Lung (tissue), 11 donors: ENCODE measurements at regions not wholly inside any gene's neighbourhood (a gene's known extent, or its start where the extent isn't known, plus 50 kb on each side); places are given as distances from the start of the nearest gene placed in this dataset.
A peak's percentile ranks its signal among the peaks of the same experiment; 100 is the strongest.

Experiments
- ATAC-seq: fragments of 200-7000 bp; cut with Tn5 transposase; one replicate; pipeline ENCODE4 v1.9.1; 2020; ENCODE audit warnings: moderate number of reproducible peaks; ENCODE audit not compliant: insufficient read depth, low FRiP score
- DNase-seq, 3 donors: peaks; one replicate each; pipeline ENCODE4 v3.0.0-alpha.2; 2013 to 2017
- H3K27ac ChIP-seq, 2 donors: one replicate each; pipeline ENCODE4 v1.5.1; 2013; ENCODE audit warnings: mild to moderate bottlenecking in 2 of 2, moderate library complexity in 2 of 2, control low read depth in 1 of 2, inconsistent platforms in 1 of 2, low read depth in 1 of 2, low read length in 1 of 2
- H3K27me3 ChIP-seq, 3 donors: one replicate each; pipeline ENCODE4 v1.5.1; 2013; ENCODE audit warnings: low read length in 2 of 3; ENCODE audit not compliant: control insufficient read depth in 3 of 3, insufficient read depth in 3 of 3
- H3K36me3 ChIP-seq, 4 donors: one replicate each; pipeline ENCODE4 v1.5.1; 2013; ENCODE audit warnings: low read length in 4 of 4, mild to moderate bottlenecking in 1 of 4, moderate library complexity in 1 of 4; ENCODE audit not compliant: control insufficient read depth in 4 of 4, insufficient read depth in 4 of 4
- H3K4me1 ChIP-seq, 5 donors: one replicate each; pipeline ENCODE4 v1.5.1; 2013; ENCODE audit warnings: low read length in 5 of 5, mild to moderate bottlenecking in 2 of 5, moderate library complexity in 1 of 5; ENCODE audit not compliant: control insufficient read depth in 5 of 5, insufficient read depth in 5 of 5
- H3K4me3 ChIP-seq: one replicate; pipeline ENCODE4 v1.5.1; 2013; ENCODE audit warnings: mild to moderate bottlenecking, control low read depth, moderate library complexity
- H3K9ac ChIP-seq, 2 donors: one replicate each; pipeline ENCODE4 v1.5.1; 2013; ENCODE audit warnings: low read length in 2 of 2, control low read depth in 1 of 2; ENCODE audit not compliant: insufficient read depth in 1 of 2
- H3K9me3 ChIP-seq, 4 donors: one replicate each; pipeline ENCODE4 v1.5.1; 2013; ENCODE audit warnings: low read length in 3 of 4, mild to moderate bottlenecking in 1 of 4, moderate library complexity in 1 of 4; ENCODE audit not compliant: control insufficient read depth in 4 of 4, insufficient read depth in 3 of 4
- CTCF ChIP-seq: IDR thresholded peaks from 2 replicates; pipeline ENCODE4 v1.5.1; 2012; ENCODE audit warnings: mild to moderate bottlenecking; ENCODE audit errors: control extremely low read depth, extremely low read depth
- WGBS, 2 donors: extraction: QIAGEN DNeasy Blood & Tissue Kit; methylation state at CpG; one replicate each; pipeline ENCODE4 v1.1.7; 2013; 5-methylcytosine and 5-hydroxymethylcytosine counted together
- donor health status: control.
- donor health status: control.
- donor health status: Bipolar disorder and iron deficiency.
- donor health status: healthy.
- donor health status: DM: yes; HTN: yes; CAD: no.

DNA sequence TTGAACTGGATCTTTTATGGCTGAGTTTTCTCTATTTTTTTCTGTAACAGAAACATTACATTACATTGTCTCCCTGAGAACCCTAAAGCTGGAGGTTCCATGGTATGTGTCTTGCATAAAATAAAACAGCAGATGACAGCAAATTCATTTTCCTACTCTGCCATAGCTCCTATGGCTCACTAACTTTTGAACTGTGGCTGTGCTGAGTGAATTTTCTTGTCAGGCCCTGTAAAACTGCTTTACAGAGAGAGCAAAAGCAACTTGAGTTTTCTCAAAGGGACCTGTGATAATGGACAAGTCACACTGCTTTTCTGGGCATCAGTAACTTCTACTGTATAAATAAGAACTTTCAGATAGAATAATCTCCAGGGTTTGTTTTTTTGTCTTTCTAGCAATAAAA, 129.9 kb upstream of the TSC22D2 start:
- H3K9ac ChIP-seq, result no peak overlapping the region
- H3K4me1 ChIP-seq, result peaks cover 0 to 46% (median 7%) of the 10 kb centered on the region in 5 donors
- no peak overlapping the region for H3K4me3 ChIP-seq
- ATAC-seq (no peak), DNase-seq (peak in 2 of 3 donors; percentile 61 to 68)
- no peaks in the 10 kb centered on the region for H3K36me3 ChIP-seq
- peaks cover 0 to 3% (median under 1%) of the 10 kb centered on the region in 4 donors for H3K9me3 ChIP-seq
- TF ChIP-seq CTCF, result no peak
- H3K27ac ChIP-seq, result no peak overlapping the region
- H3K27me3 ChIP-seq, result no peaks in the 10 kb centered on the region

- H3K27me3 ChIP-seq, result no peaks in the 10 kb centered on the region
- no peak for TF ChIP-seq CTCF
- no peak overlapping the region for H3K27ac ChIP-seq
- H3K36me3 ChIP-seq, result no peaks in the 10 kb centered on the region
- ATAC-seq (no peak), DNase-seq (peak in 2 of 3 donors; percentile 30 to 51)
- H3K4me1 ChIP-seq, result peaks cover 0 to 46% (median 7%) of the 10 kb centered on the region in 5 donors
- H3K9me3 ChIP-seq, result peaks cover 0 to 2% (median under 1%) of the 10 kb centered on the region in 4 donors
- H3K9ac ChIP-seq, result no peak overlapping the region
- no peak overlapping the region for H3K4me3 ChIP-seq
Observed at GRCh38 chr3:150277444-150277843, 130.7 kb upstream of the TSC22D2 start.

DNA sequence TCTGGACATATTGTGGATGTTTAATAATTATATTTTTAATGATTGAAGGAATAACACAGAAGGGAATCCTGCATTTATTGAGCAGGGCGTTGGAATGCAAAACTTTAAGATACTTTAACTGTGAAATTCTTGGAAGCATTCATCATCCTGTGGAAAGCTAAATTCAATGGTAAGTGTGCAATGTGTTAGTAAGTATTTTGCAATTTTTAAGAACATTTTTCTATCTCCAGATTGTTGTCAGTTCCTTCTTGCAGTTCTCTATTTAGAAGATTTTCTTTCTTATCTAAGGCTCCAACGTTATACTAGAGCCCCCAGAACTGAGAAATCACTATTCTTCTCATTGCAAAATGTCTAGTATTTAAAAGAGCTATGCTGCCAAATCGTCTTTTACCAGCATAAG, 132.2 kb upstream of the TSC22D2 start:
- Histone ChIP-seq H3K4me1 (peaks cover 0 to 59% (median 7%) of the 10 kb centered on the region in 5 donors), H3K9me3 (peaks cover 0 to 1% (median 0%) of the 10 kb centered on the region in 4 donors), H3K36me3 (no peaks in the 10 kb centered on the region), H3K27ac (no peak overlapping the region), H3K9ac (peak overlapping the region in 1 of 2 donors; percentile 10), H3K4me3 (no peak overlapping the region), H3K27me3 (no peaks in the 10 kb centered on the region)
- no peak for TF ChIP-seq CTCF
- peak in 1 of 3 donors; percentile 62 for DNase-seq
- 42 to 56% methylated on average over 3 of the region's 3 CpGs for WGBS, 2 donors
- ATAC-seq, result no peak

DNA sequence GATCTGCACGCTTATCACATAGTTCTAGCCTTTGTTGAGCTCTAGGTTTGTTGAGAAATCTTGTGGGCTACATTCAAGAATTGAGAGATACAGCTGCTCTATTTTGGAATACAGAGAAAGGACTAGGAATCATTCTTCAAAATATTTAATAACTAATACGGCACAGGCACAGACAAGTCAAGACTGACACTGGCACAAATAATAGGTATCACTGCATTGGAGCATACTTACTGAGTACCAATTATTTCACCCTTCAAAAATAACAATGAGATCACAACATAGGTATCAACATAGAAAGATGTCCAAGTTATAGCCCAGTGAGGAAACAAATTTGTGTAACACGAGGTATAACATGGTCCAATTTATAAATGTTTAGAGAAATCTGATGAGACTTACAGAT, 133.7 kb upstream of the TSC22D2 start:
- Histone ChIP-seq H3K4me1 (peaks cover 0 to 63% (median 7%) of the 10 kb centered on the region in 5 donors), H3K9me3 (no peaks in the 10 kb centered on the region), H3K36me3 (no peaks in the 10 kb centered on the region), H3K4me3 (no peak overlapping the region), H3K9ac (no peak overlapping the region), H3K27me3 (no peaks in the 10 kb centered on the region), H3K27ac (no peak overlapping the region)
- TF ChIP-seq CTCF, result no peak
- DNase-seq (no peak), ATAC-seq (no peak)
- WGBS, 2 donors, result 88 to 91% methylated on average over 3 of the region's 3 CpGs
